Fibroblast of skin of left quadriceps (primary cell): ENCODE measurements at regions not wholly inside any gene's neighbourhood (a gene's known extent, or its start where the extent isn't known, plus 50 kb on each side); places are given as distances from the start of the nearest gene placed in this dataset.

ENCODE experiments used
- DNase-seq, 2 experiments: peaks; one replicate each; pipeline ENCODE4 v3.0.0-alpha.2; 2013; ENCODE audit warnings: low read depth in 2 of 2

GRCh38 chr3:117886147-117886546 is 1148.5 kb downstream of the IGSF11 start:
- no peak for DNase-seq

- no peak for DNase-seq
Observed at GRCh38 chr3:117887031-117887430, 1147.6 kb downstream of the IGSF11 start.

- peak in 1 of 2 experiments; percentile 21 for DNase-seq
Observed at GRCh38 chr3:117887901-117888300, 1146.7 kb downstream of the IGSF11 start.

GRCh38 chr3:117892431-117892841 is 1142.2 kb downstream of the IGSF11 start:
- no peak for DNase-seq

GRCh38 chr3:117893001-117893400 is 1141.6 kb downstream of the IGSF11 start:
- DNase-seq: no peak

- no peak for DNase-seq
Observed at GRCh38 chr3:117893638-117894037, 1141.0 kb downstream of the IGSF11 start.

- DNase-seq: no peak
Observed at GRCh38 chr3:117898722-117899522, 1135.7 kb downstream of the IGSF11 start.

- DNase-seq: peak; percentile 90 to 91
Observed at GRCh38 chr3:117903226-117903625, 1131.4 kb downstream of the IGSF11 start.

GRCh38 chr3:117910820-117911521 is 1123.7 kb downstream of the IGSF11 start:
- DNase-seq: no peak

- DNase-seq: no peak
Observed at GRCh38 chr3:117912352-117912751, 1122.3 kb downstream of the IGSF11 start.

- DNase-seq: no peak
Observed at GRCh38 chr3:117914540-117915100, 1120.0 kb downstream of the IGSF11 start.

GRCh38 chr3:117916839-117917238 is 1117.8 kb downstream of the IGSF11 start:
- no peak for DNase-seq

- no peak for DNase-seq
Observed at GRCh38 chr3:117919621-117920020, 1115.0 kb downstream of the IGSF11 start.

- DNase-seq: no peak
Observed at GRCh38 chr3:117920253-117920898, 1114.3 kb downstream of the IGSF11 start.

- no peak for DNase-seq
Observed at GRCh38 chr3:117921411-117921810, 1113.2 kb downstream of the IGSF11 start.

- DNase-seq: no peak
Observed at GRCh38 chr3:117922039-117922438, 1112.6 kb downstream of the IGSF11 start.

- no peak for DNase-seq
Observed at GRCh38 chr3:117926819-117927218, 1107.8 kb downstream of the IGSF11 start.

GRCh38 chr3:117927825-117928224 is 1106.8 kb downstream of the IGSF11 start:
- DNase-seq: no peak

GRCh38 chr3:117928836-117929235 is 1105.8 kb downstream of the IGSF11 start:
- no peak for DNase-seq

- DNase-seq: no peak
Observed at GRCh38 chr3:117932441-117932840, 1102.2 kb downstream of the IGSF11 start.

- DNase-seq: no peak
Observed at GRCh38 chr3:117936159-117936558, 1098.5 kb downstream of the IGSF11 start.

GRCh38 chr3:117938974-117939373 is 1095.7 kb downstream of the IGSF11 start:
- no peak for DNase-seq
